CD14-positive monocyte (primary cell): ENCODE measurements at regions not wholly inside any gene's neighbourhood (a gene's known extent, or its start where the extent isn't known, plus 50 kb on each side); places are given as distances from the start of the nearest gene placed in this dataset.

Experiments used
- DNase-seq, 3 donors: peaks; one replicate each; pipeline ENCODE4 v3.0.0-alpha.2; 2011 to 2022
- H2AFZ ChIP-seq: 2 replicates; pipeline ENCODE4 v1.6.0; 2012; ENCODE audit warnings: mild to moderate bottlenecking, low read depth, low read length, inconsistent platforms; ENCODE audit not compliant: insufficient read depth, poor library complexity, severe bottlenecking
- H3K27ac ChIP-seq, 2 donors: 1 replicate in 1 of 2; 2 replicates in 1 of 2; pipeline ENCODE4 v1.5.1; 2012 to 2013; ENCODE audit warnings: low read length in 2 of 2, control low read depth in 1 of 2, inconsistent platforms in 1 of 2, low read depth in 1 of 2, mild to moderate bottlenecking in 1 of 2
- H3K27me3 ChIP-seq, 2 donors: one replicate each; pipeline versions ENCODE4 v1.6.0 to v1.6.1; 2011 to 2013; ENCODE audit warnings: low read length in 2 of 2; ENCODE audit not compliant: control insufficient read depth in 2 of 2, insufficient read depth in 2 of 2
- H3K36me3 ChIP-seq, 2 donors: replicated peaks in 1 of 2; 1 replicate in 1 of 2; 2 replicates in 1 of 2; pipeline versions ENCODE4 v1.5.1 to v1.6.1; 2012 to 2013; ENCODE audit warnings: low read length in 2 of 2, control low read depth in 1 of 2, inconsistent platforms in 1 of 2, mild to moderate bottlenecking in 1 of 2; ENCODE audit not compliant: insufficient read depth in 2 of 2, control insufficient read depth in 1 of 2
- H3K4me1 ChIP-seq, 2 donors: 1 replicate in 1 of 2; 2 replicates in 1 of 2; pipeline versions ENCODE4 v1.5.1 to v1.6.1; 2012 to 2013; ENCODE audit warnings: low read length in 2 of 2, control low read depth in 1 of 2, inconsistent platforms in 1 of 2, mild to moderate bottlenecking in 1 of 2, moderate library complexity in 1 of 2; ENCODE audit not compliant: insufficient read depth in 2 of 2, control insufficient read depth in 1 of 2
- H3K4me2 ChIP-seq: replicated peaks from 2 replicates; pipeline ENCODE3; 2012; ENCODE audit warnings: low read length, moderate library complexity, mild to moderate bottlenecking; ENCODE audit not compliant: poor library complexity, severe bottlenecking; ENCODE audit errors: extremely low read depth
- H3K4me3 ChIP-seq, 3 experiments: fragments of 200-600 bp in 1 of 3; sonication (generic) in 1 of 3; replicated peaks in 1 of 3; 1 replicate in 2 of 3; 2 replicates in 1 of 3; pipeline ENCODE4 v1.5.1; 2011 to 2013; ENCODE audit warnings: low read length in 3 of 3, mild to moderate bottlenecking in 3 of 3, control low read depth in 2 of 3, low read depth in 2 of 3, inconsistent platforms in 1 of 3, moderate library complexity in 1 of 3
- H3K79me2 ChIP-seq: 2 replicates; pipeline ENCODE4 v1.6.0; 2012; ENCODE audit warnings: mild to moderate bottlenecking, control low read depth, inconsistent platforms, low read length, moderate library complexity; ENCODE audit not compliant: insufficient read depth
- H3K9ac ChIP-seq: 2 replicates; pipeline ENCODE4 v1.6.0; 2017; ENCODE audit warnings: low read length, mild to moderate bottlenecking; ENCODE audit not compliant: insufficient read depth, poor library complexity, severe bottlenecking
- H3K9me3 ChIP-seq, 2 donors: replicated peaks in 1 of 2; 1 replicate in 1 of 2; 2 replicates in 1 of 2; pipeline versions ENCODE4 v1.5.1 to v1.6.1; 2012 to 2013; ENCODE audit warnings: low read length in 2 of 2, control low read depth in 1 of 2; ENCODE audit not compliant: control insufficient read depth in 1 of 2, insufficient read depth in 1 of 2
- H4K20me1 ChIP-seq: 2 replicates; pipeline ENCODE4 v1.6.0; 2012; ENCODE audit warnings: mild to moderate bottlenecking, low read length, control low read depth, moderate library complexity; ENCODE audit not compliant: insufficient read depth
- H3K27ac Mint-ChIP-seq, 7 donors: one replicate each; pipeline ENCODE4 v1.8.0; 2020; ENCODE audit warnings: mild to moderate bottlenecking in 7 of 7, mixed read lengths in 7 of 7, moderate library complexity in 6 of 7, inconsistent platforms in 2 of 7
- H3K27me3 Mint-ChIP-seq, 3 donors: one replicate each; pipeline ENCODE4 v1.8.0; 2021 to 2022; ENCODE audit warnings: low read depth in 3 of 3, mild to moderate bottlenecking in 3 of 3, mixed read lengths in 3 of 3, moderate library complexity in 3 of 3, inconsistent platforms in 1 of 3
- H3K36me3 Mint-ChIP-seq, 2 donors: one replicate each; pipeline ENCODE4 v1.8.0; 2020; ENCODE audit warnings: mixed read lengths in 2 of 2, inconsistent platforms in 1 of 2, mild to moderate bottlenecking in 1 of 2
- H3K4me1 Mint-ChIP-seq: one replicate; pipeline ENCODE4 v1.8.0; 2020; ENCODE audit warnings: mild to moderate bottlenecking, mixed read lengths
- H3K4me3 Mint-ChIP-seq, 2 donors: one replicate each; pipeline ENCODE4 v1.8.0; 2020; ENCODE audit warnings: mild to moderate bottlenecking in 2 of 2, mixed read lengths in 2 of 2, moderate library complexity in 1 of 2
- H3K9me3 Mint-ChIP-seq, 7 donors: one replicate each; pipeline ENCODE4 v1.8.0; 2020 to 2022; ENCODE audit warnings: mixed read lengths in 7 of 7, mild to moderate bottlenecking in 6 of 7, moderate library complexity in 6 of 7, inconsistent platforms in 2 of 7
- WGBS: methylation state at CpG from one replicate; pipeline ENCODE4 v1.1.5; 2013; ENCODE audit warnings: missing lambda C conversion rate; ENCODE audit not compliant: insufficient coverage; 5-methylcytosine and 5-hydroxymethylcytosine counted together
- intact Hi-C, 2 donors: fragments of 100-400 bp; cut with micrococcal nuclease; formaldehyde crosslinking; loops; one replicate each; pipeline versions ENCODE4 v1.15.0 to v1.15.1; 2023
- TF ChIP-seq, protein P1 (sequence below): fragments of 200-600 bp; IDR thresholded peaks from one replicate; pipeline ENCODE4 v1.8.0; 2022; ENCODE audit warnings: antibody characterized with exemption, mild to moderate bottlenecking

DNA sequence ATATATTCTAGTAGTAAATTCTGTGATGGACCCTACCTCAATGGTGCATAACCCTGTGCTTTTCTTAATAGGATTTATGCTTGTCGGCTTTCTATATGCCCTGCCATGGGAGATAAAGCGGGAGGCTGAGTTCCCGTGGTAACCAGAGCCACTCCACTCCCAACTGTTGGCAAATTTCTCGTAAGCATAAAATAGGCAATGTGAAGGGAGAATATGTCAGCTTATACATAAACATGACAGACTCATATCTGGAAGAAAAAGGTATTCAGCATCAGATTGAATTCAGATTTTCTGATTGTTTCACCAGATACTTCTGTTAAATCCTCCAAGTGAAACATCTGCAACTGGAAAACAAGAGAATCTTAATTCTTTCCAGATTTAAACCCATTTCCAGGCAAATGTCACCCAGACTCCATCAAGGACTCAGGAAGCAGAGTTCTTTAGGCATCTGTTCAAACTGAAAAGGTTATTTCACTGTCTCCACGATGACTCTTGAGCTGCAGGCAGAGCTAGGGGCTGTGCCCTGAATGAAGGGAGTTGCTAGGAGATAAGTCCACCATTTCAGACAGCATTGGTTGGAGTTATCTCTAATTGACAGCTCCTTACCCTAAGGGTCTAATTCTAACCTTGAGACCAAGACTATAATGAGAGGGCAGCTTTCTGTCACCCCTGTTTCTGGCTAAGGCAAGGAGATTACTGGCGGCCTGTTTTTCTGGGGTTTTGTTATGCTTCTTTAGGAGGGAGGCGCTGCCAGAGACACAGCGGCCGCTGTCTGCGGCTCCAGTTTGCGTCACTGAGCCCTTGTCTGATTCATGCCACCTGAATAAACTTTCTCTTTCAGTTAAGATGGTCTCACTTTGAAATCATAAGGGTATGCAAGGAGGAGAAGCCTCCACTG, 381.3 kb downstream of the SOX11 start:
- H2AFZ ChIP-seq, result no peak overlapping the region
- no peaks in the 10 kb centered on the region for H3K79me2 ChIP-seq
- no CpG with 5 or more reads among the region's 11 CpGs for WGBS
- TF ChIP-seq, protein P1, sequence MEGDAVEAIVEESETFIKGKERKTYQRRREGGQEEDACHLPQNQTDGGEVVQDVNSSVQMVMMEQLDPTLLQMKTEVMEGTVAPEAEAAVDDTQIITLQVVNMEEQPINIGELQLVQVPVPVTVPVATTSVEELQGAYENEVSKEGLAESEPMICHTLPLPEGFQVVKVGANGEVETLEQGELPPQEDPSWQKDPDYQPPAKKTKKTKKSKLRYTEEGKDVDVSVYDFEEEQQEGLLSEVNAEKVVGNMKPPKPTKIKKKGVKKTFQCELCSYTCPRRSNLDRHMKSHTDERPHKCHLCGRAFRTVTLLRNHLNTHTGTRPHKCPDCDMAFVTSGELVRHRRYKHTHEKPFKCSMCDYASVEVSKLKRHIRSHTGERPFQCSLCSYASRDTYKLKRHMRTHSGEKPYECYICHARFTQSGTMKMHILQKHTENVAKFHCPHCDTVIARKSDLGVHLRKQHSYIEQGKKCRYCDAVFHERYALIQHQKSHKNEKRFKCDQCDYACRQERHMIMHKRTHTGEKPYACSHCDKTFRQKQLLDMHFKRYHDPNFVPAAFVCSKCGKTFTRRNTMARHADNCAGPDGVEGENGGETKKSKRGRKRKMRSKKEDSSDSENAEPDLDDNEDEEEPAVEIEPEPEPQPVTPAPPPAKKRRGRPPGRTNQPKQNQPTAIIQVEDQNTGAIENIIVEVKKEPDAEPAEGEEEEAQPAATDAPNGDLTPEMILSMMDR, result no peak
- Mint-ChIP-seq H3K9me3 (peaks cover 0 to 3% (median 0%) of the 10 kb centered on the region in 7 donors), H3K4me1 (no peaks in the 10 kb centered on the region), H3K27me3 (peaks cover 0 to 2% (median 0%) of the 10 kb centered on the region in 3 donors), H3K27ac (no peak overlapping the region), H3K4me3 (no peak overlapping the region), H3K36me3 (no peaks in the 10 kb centered on the region)
- no peak overlapping the region for H3K27ac ChIP-seq
- H3K27me3 ChIP-seq, result no peaks in the 10 kb centered on the region
- H3K4me2 ChIP-seq, result no peak overlapping the region
- H3K4me3 ChIP-seq, result no peak overlapping the region
- DNase-seq, result no peak
- no peaks in the 10 kb centered on the region for H3K4me1 ChIP-seq
- H3K9ac ChIP-seq, result no peak overlapping the region
- intact Hi-C loops, result no loop called here
- no peaks in the 10 kb centered on the region for H4K20me1 ChIP-seq
- no peaks in the 10 kb centered on the region for H3K9me3 ChIP-seq
- H3K36me3 ChIP-seq, result no peaks in the 10 kb centered on the region

DNA sequence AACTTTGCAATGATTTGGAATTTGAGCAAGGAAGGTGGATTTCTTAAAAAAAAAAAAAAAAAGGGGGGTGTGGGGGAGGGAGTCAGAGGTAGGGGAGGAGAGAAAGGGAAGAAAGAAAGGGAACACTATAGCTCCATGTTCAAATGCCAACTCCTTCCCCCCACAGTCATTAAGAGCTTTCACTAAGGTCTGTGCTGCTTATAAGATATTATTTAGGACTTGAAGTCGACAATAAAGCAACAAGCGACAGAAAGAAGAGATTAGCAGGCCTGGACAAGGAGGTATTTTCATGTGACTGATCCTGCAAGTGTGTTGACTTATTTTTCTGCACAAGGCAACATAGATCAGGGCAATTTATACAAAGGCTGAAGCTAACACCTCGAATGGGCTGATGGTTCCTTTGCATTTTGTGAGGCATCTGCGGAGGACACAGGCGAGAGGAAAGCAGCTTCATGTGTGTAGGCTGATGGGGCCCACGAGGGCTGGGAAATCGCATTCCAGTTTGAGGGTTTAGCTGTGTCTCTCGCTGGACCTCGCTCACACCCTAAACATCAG, 382.0 kb downstream of the SOX11 start:
- no peaks in the 10 kb centered on the region for H3K9me3 ChIP-seq
- peaks cover 0 to 2% (median 0%) of the 10 kb centered on the region in 3 donors for H3K27me3 Mint-ChIP-seq
- WGBS, result 100% methylated on average over 1 of the region's 9 CpGs
- H3K4me3 ChIP-seq, result no peak overlapping the region
- H3K4me1 ChIP-seq, result no peaks in the 10 kb centered on the region
- H3K79me2 ChIP-seq, result no peaks in the 10 kb centered on the region
- no peaks in the 10 kb centered on the region for H3K36me3 Mint-ChIP-seq
- H3K27me3 ChIP-seq, result no peaks in the 10 kb centered on the region
- H3K4me3 Mint-ChIP-seq, result no peak overlapping the region
- intact Hi-C loops, result no loop called here
- peaks cover 0 to 3% (median 2%) of the 10 kb centered on the region in 7 donors for H3K9me3 Mint-ChIP-seq
- DNase-seq, result no peak
- no peak overlapping the region for H3K4me2 ChIP-seq
- no peak overlapping the region for H3K27ac ChIP-seq
- H3K4me1 Mint-ChIP-seq, result no peaks in the 10 kb centered on the region
- H3K9ac ChIP-seq, result no peak overlapping the region
- no peaks in the 10 kb centered on the region for H4K20me1 ChIP-seq
- TF ChIP-seq, protein P1, result no peak
- H3K27ac Mint-ChIP-seq, result no peak overlapping the region
- no peak overlapping the region for H2AFZ ChIP-seq
- no peaks in the 10 kb centered on the region for H3K36me3 ChIP-seq
